OCI-LY7 (cell line): ENCODE measurements at regions not wholly inside any gene's neighbourhood (a gene's known extent, or its start where the extent isn't known, plus 50 kb on each side); places are given as distances from the start of the nearest gene placed in this dataset.
A peak's percentile ranks its signal among the peaks of the same experiment; 100 is the strongest.

Experiments used
- BruUV-seq: library from RNA; stranded (reverse); fragments of 400-500 nt; replicated peaks from 2 replicates; lab custom pipeline; 2021; lab: Mats Ljungman, UMichigan
- CTCF ChIA-PET: fragments of 300-600 bp; sonication (Branson Sonifier 250); formaldehyde crosslinking; loops from one replicate; lab custom pipeline; 2022; ENCODE audit warnings: antibody characterized with exemption; ENCODE audit not compliant: unreplicated experiment; lab: Charles Lee
- POLR2A ChIA-PET: fragments of 300-600 bp; sonication (Branson Sonifier 250); formaldehyde crosslinking; loops from one replicate; lab custom pipeline; 2022; ENCODE audit warnings: antibody characterized with exemption; lab: Charles Lee
- DNase-seq: peaks from one replicate; pipeline ENCODE4 v3.0.0-alpha.2; 2015; ENCODE audit warnings: low spot score
- H2AFZ ChIP-seq: fragments of 200-600 bp; sonication (generic), shearing (Covaris generic); 2 replicates; pipeline ENCODE4 v1.6.1; 2014; ENCODE audit warnings: mild to moderate bottlenecking, antibody characterized with exemption, low read length, moderate library complexity
- H3K27ac ChIP-seq: fragments of 200-600 bp; sonication (generic); 2 replicates; pipeline ENCODE4 v1.5.1; 2014; ENCODE audit warnings: mixed run types, low read depth, mild to moderate bottlenecking, moderate library complexity, low read length, inconsistent platforms; ENCODE audit not compliant: poor library complexity, severe bottlenecking
- H3K36me3 ChIP-seq: fragments of 200-600 bp; sonication (generic); 2 replicates; pipeline ENCODE4 v1.6.1; 2014; ENCODE audit warnings: mild to moderate bottlenecking, antibody characterized with exemption, low read length, moderate library complexity, mixed read lengths; ENCODE audit not compliant: insufficient read depth
- H3K4me1 ChIP-seq: fragments of 200-600 bp; sonication (generic); 2 replicates; pipeline ENCODE4 v1.5.1; 2014; ENCODE audit warnings: mild to moderate bottlenecking, low read length; ENCODE audit not compliant: insufficient read depth, poor library complexity, severe bottlenecking
- H3K4me2 ChIP-seq: fragments of 200-600 bp; sonication (generic); 2 replicates; pipeline ENCODE4 v1.6.1; 2014; ENCODE audit warnings: mild to moderate bottlenecking, low read length
- H3K4me3 ChIP-seq: fragments of 200-600 bp; sonication (generic); 2 replicates; pipeline ENCODE4 v1.5.1; 2014; ENCODE audit warnings: mild to moderate bottlenecking, low read depth, low read length; ENCODE audit not compliant: poor library complexity, severe bottlenecking
- H3K79me2 ChIP-seq: fragments of 200-600 bp; sonication (generic); 2 replicates; pipeline ENCODE4 v1.6.1; 2016; ENCODE audit warnings: low read depth, mild to moderate bottlenecking, low read length, moderate library complexity, mixed read lengths; ENCODE audit not compliant: insufficient read depth
- H3K9me2 ChIP-seq: fragments of 200-600 bp; sonication (generic); 2 replicates; pipeline ENCODE4 v1.6.1; 2016; ENCODE audit warnings: mild to moderate bottlenecking, low read length, mixed read lengths; ENCODE audit not compliant: insufficient read depth
- H3K9me3 ChIP-seq: fragments of 200-600 bp; sonication (generic); 2 replicates; pipeline ENCODE4 v1.6.1; 2014; ENCODE audit warnings: mild to moderate bottlenecking, mixed run types, low read length, mixed read lengths
- H4K20me1 ChIP-seq: fragments of 200-600 bp; sonication (generic); 2 replicates; pipeline ENCODE4 v1.6.1; 2014; ENCODE audit warnings: mild to moderate bottlenecking, antibody characterized with exemption, low read length, moderate library complexity, mixed read lengths; ENCODE audit not compliant: insufficient read depth
- CTCF ChIP-seq: fragments of 200-600 bp; sonication (generic); conservative IDR thresholded peaks from 2 replicates; pipeline ENCODE4 v1.5.1; 2014; ENCODE audit warnings: mild to moderate bottlenecking, antibody characterized with exemption, low read length, moderate library complexity, mixed read lengths
- EZH2phosphoT487 ChIP-seq: fragments of 200-600 bp; sonication (generic); IDR thresholded peaks from 2 replicates; pipeline ENCODE4 v1.6.1; 2018; ENCODE audit warnings: low read depth, borderline replicate concordance, mild to moderate bottlenecking, mixed run types, antibody characterized with exemption, low read length, moderate library complexity, mixed read lengths
- intact Hi-C: fragments of 100-400 bp; cut with micrococcal nuclease; formaldehyde crosslinking; loops from one replicate; pipeline ENCODE4 v1.10.0; 2022; ENCODE audit not compliant: unreplicated experiment

DNA sequence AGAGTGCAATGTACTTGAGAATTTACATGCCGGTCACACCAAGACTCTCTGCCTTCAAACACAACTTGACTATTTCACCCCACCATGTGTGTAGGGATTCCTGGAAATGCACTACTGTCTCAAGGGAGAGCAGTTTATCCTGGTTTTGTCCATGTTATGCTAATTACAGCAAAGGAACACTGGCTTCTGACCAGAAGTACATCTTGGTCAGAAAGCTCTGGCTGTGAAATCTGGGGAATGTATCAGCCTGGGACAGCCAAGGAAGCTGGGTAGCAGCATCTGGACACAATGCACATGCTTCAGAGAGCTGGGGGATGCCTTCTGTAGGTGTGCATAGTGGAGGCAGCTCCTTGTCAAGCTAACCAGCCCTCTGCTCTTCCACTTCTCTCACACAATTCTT is 1432.6 kb upstream of the TENM3 start:
- Histone ChIP-seq H3K36me3 (no peaks in the 10 kb centered on the region), H4K20me1 (no peaks in the 10 kb centered on the region), H3K4me3 (no peak overlapping the region), H2AFZ (no peak overlapping the region), H3K79me2 (no peaks in the 10 kb centered on the region), H3K27ac (no peak overlapping the region), H3K4me2 (no peak overlapping the region), H3K9me2 (no peaks in the 10 kb centered on the region), H3K4me1 (peaks cover 18% of the 10 kb centered on the region), H3K9me3 (no peaks in the 10 kb centered on the region)
- intact Hi-C loops: no loop called here
- CTCF ChIA-PET: no interaction called here
- no peak for TF ChIP-seq CTCF
- TF ChIP-seq EZH2phosphoT487: no peak
- DNase-seq: no peak
- no TSS peak for BruUV-seq
- POLR2A ChIA-PET: interaction anchor here (0.9 to 1.4 kb wide), 3 partner anchors 8 to 24 kb away, joined by 3 to 4 read pairs (median 4); no protein-coding TSS in a partner anchor

GRCh38 chr4:180811556-180811955 is 1431.6 kb upstream of the TENM3 start:
- TF ChIP-seq EZH2phosphoT487 (no peak), CTCF (no peak)
- no TSS peak for BruUV-seq
- Histone ChIP-seq H3K9me2 (no peaks in the 10 kb centered on the region), H3K27ac (peak overlapping the region; percentile 15), H3K4me2 (peak overlapping the region; percentile 44; the same call in 1 of the 2 replicates), H4K20me1 (no peaks in the 10 kb centered on the region), H3K4me3 (no peak overlapping the region), H3K9me3 (no peaks in the 10 kb centered on the region), H2AFZ (peak overlapping the region; percentile 31; the same call in 1 of the 2 replicates), H3K79me2 (no peaks in the 10 kb centered on the region), H3K4me1 (peaks cover 18% of the 10 kb centered on the region), H3K36me3 (no peaks in the 10 kb centered on the region)
- ChIA-PET POLR2A (interaction anchor here (0.5 to 1.1 kb wide), 6 partner anchors 9 to 440 kb away, joined by 3 to 4 read pairs (median 4); no protein-coding TSS in a partner anchor), CTCF (no interaction called here)
- intact Hi-C loops: no loop called here
- peak; percentile 47 for DNase-seq

- Histone ChIP-seq H3K4me3 (no peak overlapping the region), H3K9me3 (no peaks in the 10 kb centered on the region), H3K9me2 (no peaks in the 10 kb centered on the region), H3K4me1 (peaks cover 18% of the 10 kb centered on the region), H3K27ac (no peak overlapping the region), H3K36me3 (no peaks in the 10 kb centered on the region), H4K20me1 (no peaks in the 10 kb centered on the region), H3K79me2 (no peaks in the 10 kb centered on the region), H3K4me2 (no peak overlapping the region), H2AFZ (no peak overlapping the region)
- TF ChIP-seq EZH2phosphoT487 (no peak), CTCF (no peak)
- ChIA-PET CTCF (no interaction called here), POLR2A (interaction anchor here (0.5 to 1.3 kb wide), 3 partner anchors 9 to 145 kb away, joined by 3 to 5 read pairs (median 3); no protein-coding TSS in a partner anchor)
- intact Hi-C loops: no loop called here
- no peak for DNase-seq
- no TSS peak for BruUV-seq
These were observed 1430.4 kb upstream of the TENM3 start for GRCh38 chr4:180812783-180813182.
